Keratinocyte (primary cell): ENCODE measurements at regions not wholly inside any gene's neighbourhood (a gene's known extent, or its start where the extent isn't known, plus 50 kb on each side); places are given as distances from the start of the nearest gene placed in this dataset.
"Not testable (repeated sequence)": the region's sequence is repeated elsewhere in the genome, so short reads cannot be mapped to it uniquely, and the experiment has no call there.

Experiments
- DNase-seq: peaks from one replicate; pipeline ENCODE4 v3.0.0-alpha.2; 2011; ENCODE audit warnings: low read depth, missing footprints, low spot score
- FAIRE-seq: peaks from 2 replicates; lab custom pipeline; 2011; peaks lifted over from hg19 to GRCh38; lab: Jason Lieb, UNC
- H2AFZ ChIP-seq: 2 replicates; pipeline ENCODE4 v1.6.0; 2012; ENCODE audit warnings: low read length, control low read depth, inconsistent platforms; ENCODE audit not compliant: control insufficient read depth
- H3K27ac ChIP-seq: 2 replicates; pipeline ENCODE4 v1.5.1; 2011; ENCODE audit warnings: low read length; ENCODE audit not compliant: control insufficient read depth, insufficient read depth
- H3K27me3 ChIP-seq: 3 replicates; pipeline ENCODE4 v1.6.0; 2011; ENCODE audit warnings: low read length; ENCODE audit not compliant: control insufficient read depth, insufficient read depth; ENCODE audit errors: extremely low read depth
- H3K36me3 ChIP-seq, 2 experiments: 2 replicates in 1 of 2; 3 replicates in 1 of 2; pipeline ENCODE4 v1.5.1; 2011; ENCODE audit warnings: low read length in 2 of 2, mild to moderate bottlenecking in 1 of 2; ENCODE audit not compliant: control insufficient read depth in 2 of 2, insufficient read depth in 2 of 2; ENCODE audit errors: extremely low read depth in 1 of 2
- H3K4me1 ChIP-seq: 3 replicates; pipeline ENCODE4 v1.5.1; 2011; ENCODE audit warnings: low read length; ENCODE audit not compliant: control insufficient read depth, insufficient read depth; ENCODE audit errors: extremely low read depth
- H3K4me2 ChIP-seq: 3 replicates; pipeline ENCODE4 v1.6.0; 2011; ENCODE audit warnings: low read depth, low read length; ENCODE audit not compliant: control insufficient read depth, insufficient read depth; ENCODE audit errors: extremely low read depth
- H3K4me3 ChIP-seq, 3 experiments: fragments of 200-600 bp in 1 of 3; sonication (generic) in 1 of 3; 2 replicates in 2 of 3; 3 replicates in 1 of 3; pipeline ENCODE4 v1.5.1; 2011 to 2016; ENCODE audit warnings: low read length in 3 of 3, mild to moderate bottlenecking in 3 of 3, control low read depth in 2 of 3, inconsistent platforms in 1 of 3, low read depth in 1 of 3, mixed read lengths in 1 of 3, mixed run types in 1 of 3, moderate library complexity in 1 of 3; ENCODE audit not compliant: control insufficient read depth in 2 of 3, insufficient read depth in 2 of 3; ENCODE audit errors: extremely low read depth in 1 of 3
- H3K79me2 ChIP-seq: 2 replicates; pipeline ENCODE4 v1.6.0; 2012; ENCODE audit warnings: low read length; ENCODE audit not compliant: control insufficient read depth, insufficient read depth
- H3K9ac ChIP-seq: 3 replicates; pipeline ENCODE4 v1.6.0; 2011; ENCODE audit warnings: low read length; ENCODE audit not compliant: control insufficient read depth, insufficient read depth; ENCODE audit errors: extremely low read depth
- H3K9me1 ChIP-seq: 3 replicates; pipeline ENCODE4 v1.6.0; 2011; ENCODE audit warnings: low read length; ENCODE audit not compliant: control insufficient read depth, insufficient read depth; ENCODE audit errors: extremely low read depth
- H3K9me3 ChIP-seq: 2 replicates; pipeline ENCODE4 v1.5.1; 2012; ENCODE audit warnings: low read depth, low read length; ENCODE audit not compliant: control insufficient read depth
- H4K20me1 ChIP-seq: 3 replicates; pipeline ENCODE4 v1.6.0; 2011; ENCODE audit warnings: low read length; ENCODE audit not compliant: control insufficient read depth, insufficient read depth; ENCODE audit errors: extremely low read depth
- EZH2 ChIP-seq: IDR thresholded peaks from one replicate; pipeline ENCODE4 v1.6.1; 2012; ENCODE audit warnings: inconsistent platforms, mild to moderate bottlenecking, low read length, moderate library complexity
- dilution Hi-C: fragments of 300-500 bp; cut with MboI; formaldehyde crosslinking; loops from one replicate; pipeline ENCODE4 v1.7.0; 2020; ENCODE audit warnings: low sequenced_read_pairs; ENCODE audit not compliant: extremely low pct_ligation_motif_present
- TF ChIP-seq, protein P1 (sequence below), 3 experiments: IDR thresholded peaks in 1 of 3; conservative IDR thresholded peaks in 1 of 3; optimal IDR thresholded peaks in 1 of 3; 2 replicates in 2 of 3; 3 replicates in 1 of 3; pipeline versions ENCODE3 to v1.5.1; 2011; ENCODE audit warnings: low read length in 3 of 3, mild to moderate bottlenecking in 3 of 3, moderate library complexity in 2 of 3, control low read depth in 1 of 3, inconsistent platforms in 1 of 3; ENCODE audit not compliant: insufficient read depth in 2 of 3; ENCODE audit errors: extremely low read depth in 1 of 3

DNA sequence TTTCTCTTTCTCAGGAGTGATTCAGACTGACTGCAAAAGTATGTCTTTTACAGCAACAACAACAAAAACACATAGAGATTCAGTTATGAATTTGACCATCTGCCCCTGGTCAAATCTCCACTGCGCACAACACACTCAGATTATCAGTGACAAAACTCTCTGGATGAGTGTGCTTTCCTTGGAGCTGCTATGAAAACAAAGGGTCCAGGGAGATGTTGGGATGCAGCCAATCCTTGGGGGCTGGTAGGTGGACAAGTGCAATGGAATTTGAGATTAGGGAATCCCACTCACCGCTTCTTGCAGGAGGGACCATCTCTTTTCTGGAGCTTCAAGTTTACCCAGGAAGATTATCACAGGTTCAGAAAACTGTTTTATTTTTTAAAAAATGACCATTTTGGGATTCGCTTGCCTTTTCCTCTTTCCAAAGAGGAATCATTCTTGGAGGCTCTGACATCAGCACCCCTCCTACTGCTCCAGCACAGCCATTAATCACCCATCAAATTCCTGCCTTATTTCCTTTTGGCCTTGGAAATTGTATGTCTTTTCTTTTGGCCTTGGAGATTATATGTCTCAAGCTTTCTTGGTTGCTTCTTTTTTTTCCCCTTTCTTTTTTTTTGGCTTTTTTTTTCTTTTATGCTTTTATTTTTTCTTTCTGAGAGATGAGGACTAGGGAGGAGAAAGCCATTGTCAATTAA lies 311.8 kb downstream of the TSHZ3 start:
- Histone ChIP-seq H3K79me2 (no peaks in the 10 kb centered on the region), H3K36me3 (no peaks in the 10 kb centered on the region), H2AFZ (no peak overlapping the region), H4K20me1 (no peaks in the 10 kb centered on the region), H3K4me2 (no peak overlapping the region), H3K27ac (no peak overlapping the region), H3K4me3 (no peak overlapping the region), H3K4me1 (no peaks in the 10 kb centered on the region), H3K27me3 (no peaks in the 10 kb centered on the region), H3K9me3 (no peaks in the 10 kb centered on the region), H3K9me1 (no peaks in the 10 kb centered on the region), H3K9ac (no peak overlapping the region)
- DNase-seq (no peak), FAIRE-seq (no peak)
- no peak for TF ChIP-seq EZH2
- TF ChIP-seq, protein P1, sequence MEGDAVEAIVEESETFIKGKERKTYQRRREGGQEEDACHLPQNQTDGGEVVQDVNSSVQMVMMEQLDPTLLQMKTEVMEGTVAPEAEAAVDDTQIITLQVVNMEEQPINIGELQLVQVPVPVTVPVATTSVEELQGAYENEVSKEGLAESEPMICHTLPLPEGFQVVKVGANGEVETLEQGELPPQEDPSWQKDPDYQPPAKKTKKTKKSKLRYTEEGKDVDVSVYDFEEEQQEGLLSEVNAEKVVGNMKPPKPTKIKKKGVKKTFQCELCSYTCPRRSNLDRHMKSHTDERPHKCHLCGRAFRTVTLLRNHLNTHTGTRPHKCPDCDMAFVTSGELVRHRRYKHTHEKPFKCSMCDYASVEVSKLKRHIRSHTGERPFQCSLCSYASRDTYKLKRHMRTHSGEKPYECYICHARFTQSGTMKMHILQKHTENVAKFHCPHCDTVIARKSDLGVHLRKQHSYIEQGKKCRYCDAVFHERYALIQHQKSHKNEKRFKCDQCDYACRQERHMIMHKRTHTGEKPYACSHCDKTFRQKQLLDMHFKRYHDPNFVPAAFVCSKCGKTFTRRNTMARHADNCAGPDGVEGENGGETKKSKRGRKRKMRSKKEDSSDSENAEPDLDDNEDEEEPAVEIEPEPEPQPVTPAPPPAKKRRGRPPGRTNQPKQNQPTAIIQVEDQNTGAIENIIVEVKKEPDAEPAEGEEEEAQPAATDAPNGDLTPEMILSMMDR (optimal IDR thresholded peaks at IDR 0.05 in 1 of 3, IDR thresholded peaks at IDR 0.05 in 1 of 3, conservative IDR thresholded peaks at IDR 0.05 in 1 of 3; ENCODE audit: extremely low read depth in 1 of 3, insufficient read depth in 2 of 3, low read length in 3 of 3) = no peak
- dilution Hi-C loops = no loop called here

DNA sequence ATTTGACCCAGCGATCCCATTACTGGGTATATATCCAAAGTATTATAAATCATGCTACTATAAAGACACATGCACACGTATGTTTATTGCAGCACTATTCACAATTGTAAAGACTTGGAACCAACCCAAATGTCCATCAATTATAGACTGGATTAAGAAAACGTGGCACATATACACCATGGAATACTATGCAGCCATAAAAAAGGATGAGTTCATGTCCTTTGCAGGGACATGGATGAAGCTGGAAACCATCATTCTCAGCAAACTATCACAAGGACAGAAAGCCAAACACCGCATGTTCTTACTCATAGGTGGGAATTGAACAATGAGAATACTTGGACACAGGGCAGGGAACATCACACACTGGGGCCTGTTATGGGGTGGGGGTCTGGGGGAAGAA lies 317.8 kb downstream of the TSHZ3 start:
- dilution Hi-C loops, FAIRE-seq, DNase-seq: not testable (repeated sequence)

DNA sequence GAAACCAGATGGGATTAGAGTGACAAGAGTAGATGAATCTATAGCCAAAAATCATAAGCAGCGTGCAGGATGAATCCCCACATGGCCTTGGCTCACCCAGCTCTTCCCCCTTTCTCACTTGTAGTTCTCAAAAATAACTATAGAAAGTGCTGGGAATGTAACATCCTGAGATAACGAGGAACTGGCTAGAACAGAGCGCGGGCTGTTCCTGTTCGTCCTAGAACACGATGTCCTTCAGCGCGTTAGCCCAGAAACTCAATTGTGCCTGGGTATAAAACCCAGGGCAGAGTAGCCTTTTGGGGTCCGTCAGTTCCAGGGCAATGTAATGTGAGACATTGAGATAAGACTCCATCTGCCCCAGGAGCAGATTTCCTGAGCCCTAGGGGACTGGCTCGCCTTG lies 326.2 kb downstream of the TSHZ3 start:
- Histone ChIP-seq H3K9ac (no peak overlapping the region), H3K36me3 (no peaks in the 10 kb centered on the region), H3K4me3 (no peak overlapping the region), H3K4me2 (no peak overlapping the region), H3K9me1 (no peaks in the 10 kb centered on the region), H4K20me1 (no peaks in the 10 kb centered on the region), H3K27me3 (no peaks in the 10 kb centered on the region), H3K9me3 (no peaks in the 10 kb centered on the region), H3K4me1 (no peaks in the 10 kb centered on the region), H3K27ac (no peak overlapping the region), H3K79me2 (no peaks in the 10 kb centered on the region), H2AFZ (no peak overlapping the region)
- dilution Hi-C loops = no loop called here
- FAIRE-seq = no peak
- no peak for TF ChIP-seq EZH2
- TF ChIP-seq, protein P1 (optimal IDR thresholded peaks at IDR 0.05 in 1 of 3, IDR thresholded peaks at IDR 0.05 in 1 of 3, conservative IDR thresholded peaks at IDR 0.05 in 1 of 3; ENCODE audit: extremely low read depth in 1 of 3, insufficient read depth in 2 of 3, low read length in 3 of 3) = no peak
- no peak for DNase-seq

More for the DNA sequence above, 317.8 kb downstream of the TSHZ3 start:
- H3K4me2 ChIP-seq, H2AFZ ChIP-seq, H4K20me1 ChIP-seq, H3K79me2 ChIP-seq, H3K4me3 ChIP-seq, H3K36me3 ChIP-seq, H3K4me1 ChIP-seq, H3K9me3 ChIP-seq, H3K27me3 ChIP-seq, H3K9ac ChIP-seq, H3K27ac ChIP-seq, H3K9me1 ChIP-seq: not testable (repeated sequence)
